PC-9 (cell line): ENCODE measurements at regions not wholly inside any gene's neighbourhood (a gene's known extent, or its start where the extent isn't known, plus 50 kb on each side); places are given as distances from the start of the nearest gene placed in this dataset.

Experiments used
- EZH2 ChIP-seq: fragments of 200-600 bp; sonication (generic); IDR thresholded peaks from 2 replicates; pipeline ENCODE4 v1.8.0; 2017; ENCODE audit warnings: antibody characterized with exemption, low read depth
- TF ChIP-seq, protein P1 (sequence below): fragments of 200-600 bp; sonication (generic); conservative IDR thresholded peaks from 2 replicates; pipeline ENCODE4 v1.6.1; 2017; ENCODE audit warnings: mixed run types, antibody characterized with exemption, mild to moderate bottlenecking, moderate library complexity

DNA sequence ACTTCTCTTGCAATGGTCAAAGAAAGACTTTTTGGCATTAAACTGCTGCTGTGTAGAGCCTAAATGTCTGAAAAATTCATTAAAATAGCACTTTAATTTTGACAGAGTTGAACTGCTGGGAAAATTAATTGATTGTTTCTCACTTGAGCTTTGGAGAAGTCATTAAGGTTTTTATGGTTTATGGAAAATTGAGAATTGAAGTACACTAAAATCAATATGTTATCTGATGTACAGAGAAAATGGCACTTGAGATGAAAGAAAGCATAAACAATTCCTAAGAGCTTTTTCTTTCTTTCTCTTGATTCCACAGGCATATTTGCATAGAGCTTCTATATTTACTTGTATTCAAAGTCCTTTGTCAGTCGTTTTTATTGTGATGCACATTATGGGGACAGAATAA is 188.5 kb upstream of the CAND1 start:
- TF ChIP-seq, protein P1, sequence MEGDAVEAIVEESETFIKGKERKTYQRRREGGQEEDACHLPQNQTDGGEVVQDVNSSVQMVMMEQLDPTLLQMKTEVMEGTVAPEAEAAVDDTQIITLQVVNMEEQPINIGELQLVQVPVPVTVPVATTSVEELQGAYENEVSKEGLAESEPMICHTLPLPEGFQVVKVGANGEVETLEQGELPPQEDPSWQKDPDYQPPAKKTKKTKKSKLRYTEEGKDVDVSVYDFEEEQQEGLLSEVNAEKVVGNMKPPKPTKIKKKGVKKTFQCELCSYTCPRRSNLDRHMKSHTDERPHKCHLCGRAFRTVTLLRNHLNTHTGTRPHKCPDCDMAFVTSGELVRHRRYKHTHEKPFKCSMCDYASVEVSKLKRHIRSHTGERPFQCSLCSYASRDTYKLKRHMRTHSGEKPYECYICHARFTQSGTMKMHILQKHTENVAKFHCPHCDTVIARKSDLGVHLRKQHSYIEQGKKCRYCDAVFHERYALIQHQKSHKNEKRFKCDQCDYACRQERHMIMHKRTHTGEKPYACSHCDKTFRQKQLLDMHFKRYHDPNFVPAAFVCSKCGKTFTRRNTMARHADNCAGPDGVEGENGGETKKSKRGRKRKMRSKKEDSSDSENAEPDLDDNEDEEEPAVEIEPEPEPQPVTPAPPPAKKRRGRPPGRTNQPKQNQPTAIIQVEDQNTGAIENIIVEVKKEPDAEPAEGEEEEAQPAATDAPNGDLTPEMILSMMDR = no peak
- no peak for TF ChIP-seq EZH2
